HEK293T (cell line): ENCODE measurements at regions not wholly inside any gene's neighbourhood (a gene's known extent, or its start where the extent isn't known, plus 50 kb on each side); places are given as distances from the start of the nearest gene placed in this dataset.

Source experiments
- ARNT ChIP-seq: fragments of 450-650 bp; IDR thresholded peaks from 2 replicates; pipeline ENCODE4 v1.6.1; 2017; ENCODE audit warnings: mild to moderate bottlenecking
- CTBP1 ChIP-seq: fragments of 450-650 bp; IDR thresholded peaks from 2 replicates; pipeline ENCODE4 v1.6.1; 2016; ENCODE audit warnings: borderline replicate concordance
- ELF4 ChIP-seq: fragments of 450-650 bp; IDR thresholded peaks from 2 replicates; pipeline ENCODE4 v1.6.1; 2017; ENCODE audit warnings: antibody characterized with exemption
- FOXA1 ChIP-seq: fragments of 450-650 bp; IDR thresholded peaks from 2 replicates; pipeline ENCODE4 v1.6.1; 2016; ENCODE audit warnings: mild to moderate bottlenecking
- FOXK2 ChIP-seq: fragments of 450-650 bp; IDR thresholded peaks from 2 replicates; pipeline ENCODE4 v1.6.1; 2016; ENCODE audit warnings: mild to moderate bottlenecking
- FOXM1 ChIP-seq: fragments of 450-650 bp; IDR thresholded peaks from 2 replicates; pipeline ENCODE4 v1.6.1; 2017; ENCODE audit warnings: mild to moderate bottlenecking, borderline replicate concordance
- NFRKB ChIP-seq: fragments of 450-650 bp; IDR thresholded peaks from 2 replicates; pipeline ENCODE4 v1.6.1; 2016; ENCODE audit warnings: mild to moderate bottlenecking, moderate library complexity

DNA sequence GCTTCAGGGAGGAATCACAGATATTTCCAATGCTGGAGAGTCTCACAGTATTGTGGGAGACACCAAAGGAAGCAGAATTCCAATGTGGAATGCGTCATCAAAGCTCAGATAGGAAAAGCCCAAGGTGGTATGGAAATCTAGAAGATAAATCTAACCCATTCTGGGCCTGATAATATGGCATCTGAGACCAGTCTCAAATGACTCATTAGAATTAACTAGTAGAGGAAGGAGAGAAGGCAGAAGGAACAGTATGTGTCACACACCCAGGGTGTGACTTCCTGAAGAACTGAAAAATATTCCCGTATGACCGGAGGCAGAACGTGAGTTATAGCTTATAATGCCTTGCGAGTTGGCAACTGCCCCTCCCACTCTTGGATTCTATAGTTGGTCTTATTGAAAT, 499.2 kb downstream of the PLPP3 start:
- TF ChIP-seq FOXK2 (no peak), ELF4 (no peak), FOXM1 (no peak), ARNT (no peak), NFRKB (no peak), CTBP1 (no peak), FOXA1 (no peak)
